H54 (cell line): ENCODE measurements at regions not wholly inside any gene's neighbourhood (a gene's known extent, or its start where the extent isn't known, plus 50 kb on each side); places are given as distances from the start of the nearest gene placed in this dataset.

Experiments
- DNase-seq: peaks from one replicate; pipeline ENCODE4 v3.0.0; 2011; ENCODE audit warnings: low spot score, mixed read lengths; ENCODE audit not compliant: insufficient read length
- FAIRE-seq: peaks from 3 replicates; lab custom pipeline; 2011; peaks lifted over from hg19 to GRCh38; lab: Jason Lieb, UNC
- POLR2A ChIP-seq: IDR thresholded peaks from 2 replicates; pipeline ENCODE4 v1.6.1; 2011; ENCODE audit warnings: low read depth, mild to moderate bottlenecking, low read length

DNA sequence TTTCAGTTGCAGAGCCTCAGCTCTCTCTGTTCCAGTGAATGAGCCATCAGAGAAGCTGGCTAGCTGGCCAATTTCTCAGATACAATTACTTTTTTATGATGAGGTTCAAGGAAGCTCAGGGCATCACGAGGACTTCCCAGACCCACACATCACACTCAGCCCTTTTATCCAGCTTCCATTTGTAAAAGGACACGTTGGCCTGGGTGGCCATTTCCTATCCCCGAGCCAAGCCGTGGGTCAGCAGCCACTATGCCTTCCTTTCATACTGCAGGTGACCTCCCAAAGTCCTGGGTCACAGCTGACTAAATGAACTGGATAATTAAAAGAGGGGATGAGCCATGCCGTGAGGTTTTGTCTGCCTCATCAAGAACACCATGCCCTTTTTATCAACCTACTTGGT lies 236.9 kb upstream of the PPARGC1A start:
- no peak for FAIRE-seq
- DNase-seq, result no peak
- TF ChIP-seq POLR2A, result no peak

DNA sequence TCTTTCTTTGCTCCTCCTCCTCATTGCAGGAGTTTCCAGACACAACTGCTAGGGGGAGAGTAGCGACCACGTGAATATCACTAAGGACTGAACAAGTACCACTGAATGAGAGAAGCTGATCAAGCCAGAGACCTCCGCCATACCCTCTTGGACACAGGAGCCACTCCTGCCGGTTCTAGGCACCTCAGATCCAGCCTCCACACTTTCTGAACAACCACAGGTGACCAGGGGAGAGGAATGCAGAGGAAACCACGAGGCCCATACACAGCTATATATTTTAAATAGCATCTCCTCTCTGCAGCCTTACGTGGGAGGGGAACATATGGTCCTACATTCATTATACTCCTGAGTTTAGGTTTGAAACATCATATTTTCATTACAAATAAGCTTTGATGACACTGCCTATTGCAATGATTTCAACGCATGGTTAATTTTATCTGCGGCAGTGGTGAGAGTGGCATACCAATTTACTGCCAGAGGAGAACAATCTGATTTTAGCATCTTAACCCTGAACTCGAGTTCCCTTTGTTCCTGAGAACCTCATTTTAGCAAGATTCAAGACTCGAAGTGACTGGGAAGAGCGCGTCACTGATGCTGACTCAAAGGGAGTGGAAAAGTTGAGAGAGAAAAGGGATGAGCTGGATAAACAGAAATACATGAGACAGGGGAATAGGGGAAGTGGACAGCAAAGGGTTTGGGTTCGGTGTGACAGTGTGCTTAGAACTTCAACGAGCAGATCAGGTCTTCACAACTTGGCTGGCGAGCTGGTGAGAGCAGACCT lies 231.7 kb upstream of the PPARGC1A start:
- TF ChIP-seq POLR2A, result no peak
- FAIRE-seq, result no peak
- no peak for DNase-seq

- TF ChIP-seq POLR2A, result no peak
- DNase-seq, result no peak
- FAIRE-seq, result no peak
Measured at GRCh38 chr4:24117975-24118374, 228.1 kb upstream of the PPARGC1A start.

DNA sequence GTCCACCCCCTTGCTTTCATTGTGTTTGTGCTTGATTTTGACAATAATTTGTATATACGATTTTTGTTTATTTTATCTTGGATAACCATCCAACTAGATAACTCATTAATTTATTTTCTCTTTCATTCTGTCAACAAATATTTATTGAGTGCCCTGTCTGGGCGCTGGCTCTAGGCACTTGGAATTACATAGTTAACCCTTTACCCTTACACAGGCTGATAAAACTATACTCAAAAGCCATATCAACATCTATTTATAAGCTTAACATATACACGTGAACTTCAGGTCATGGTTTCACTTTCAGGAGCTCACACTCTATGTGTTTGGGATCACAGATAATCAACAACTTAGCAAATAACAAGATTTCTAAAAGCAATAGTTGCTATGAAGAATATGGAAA lies 226.3 kb upstream of the PPARGC1A start:
- DNase-seq (no peak), FAIRE-seq (no peak)
- no peak for TF ChIP-seq POLR2A

DNA sequence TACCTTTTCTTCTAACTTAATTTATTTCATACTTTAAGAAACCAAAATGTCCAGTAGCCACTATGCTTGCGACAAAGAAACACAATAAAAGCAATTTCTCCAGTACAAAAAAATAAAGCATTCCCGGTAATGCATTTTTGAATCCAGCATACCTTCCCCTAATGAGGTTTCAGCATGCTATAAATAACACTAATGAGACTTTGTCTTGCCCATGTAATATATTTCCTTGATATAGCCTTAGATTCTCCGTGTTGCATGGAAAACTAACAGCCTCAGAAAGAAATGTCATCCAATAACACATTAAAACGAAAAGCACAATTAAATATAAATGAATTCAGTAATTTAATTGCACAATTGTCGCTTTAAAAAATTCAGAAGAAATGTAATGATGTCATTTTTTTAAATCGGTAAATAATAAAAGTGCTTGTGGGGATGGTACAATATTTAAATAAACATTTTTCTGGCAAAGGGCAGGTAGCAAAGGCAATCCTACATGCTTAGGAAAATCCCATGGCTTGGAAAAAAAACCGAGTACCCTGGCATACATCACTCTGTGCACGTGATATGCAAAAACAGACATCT lies 225.2 kb upstream of the PPARGC1A start:
- no peak for TF ChIP-seq POLR2A
- no peak for DNase-seq
- FAIRE-seq, result no peak

DNA sequence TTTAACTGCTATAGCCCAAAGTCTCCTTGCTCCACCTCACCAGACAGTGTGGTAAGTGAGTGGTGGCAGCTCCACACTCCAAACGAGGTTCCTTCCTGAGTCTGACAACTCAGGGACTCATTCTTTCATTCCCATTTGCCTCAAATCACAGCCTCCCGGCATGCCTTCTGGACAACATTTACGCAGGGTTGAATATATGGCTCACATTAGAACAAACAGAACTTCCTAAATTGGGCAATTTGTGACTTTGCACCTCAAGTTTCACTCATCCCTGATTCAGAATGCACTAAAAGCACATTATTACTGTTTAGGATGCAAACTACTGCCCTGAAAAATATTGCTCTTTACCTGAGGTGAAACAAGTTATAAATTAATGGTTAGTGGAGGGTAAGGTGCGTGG lies 224.6 kb upstream of the PPARGC1A start:
- TF ChIP-seq POLR2A, result no peak
- DNase-seq (no peak), FAIRE-seq (no peak)

DNA sequence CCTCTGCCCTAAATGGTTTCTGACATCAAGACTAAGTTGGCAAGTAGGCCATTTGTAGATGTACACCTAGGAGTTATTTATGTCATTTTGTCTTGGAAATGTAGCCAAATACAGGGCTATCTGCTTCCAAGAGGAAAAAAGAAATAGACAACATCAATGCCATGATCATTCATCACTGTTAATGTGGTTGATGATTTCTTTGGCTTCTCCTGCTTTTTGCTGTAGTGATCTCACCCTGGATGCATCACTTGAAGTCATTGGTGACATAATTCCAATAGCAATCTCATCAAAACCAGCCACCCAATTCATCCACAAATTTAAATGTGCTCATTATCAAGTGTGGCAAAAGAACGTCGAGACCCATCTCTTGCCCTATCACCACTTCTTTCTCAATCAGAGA lies 222.6 kb upstream of the PPARGC1A start:
- no peak for TF ChIP-seq POLR2A
- FAIRE-seq (no peak), DNase-seq (no peak)

DNA sequence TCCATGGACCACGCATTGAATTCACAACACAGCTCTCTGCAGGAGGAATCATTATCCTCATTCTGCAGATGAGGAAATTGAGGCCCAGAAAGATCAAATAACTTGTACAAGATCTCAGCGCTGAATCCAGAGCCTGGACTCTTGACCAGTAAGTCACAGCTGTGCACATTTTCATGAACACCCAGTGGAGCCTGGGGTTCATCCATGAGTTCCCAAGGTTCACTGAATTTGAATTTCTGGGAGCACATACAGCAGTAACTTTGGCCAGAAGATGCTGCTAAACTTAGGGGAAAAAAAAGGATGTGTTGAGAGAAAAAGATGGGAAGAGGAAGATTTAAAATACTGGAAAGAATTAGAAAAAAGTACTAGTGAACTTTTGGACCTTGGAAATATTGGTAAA lies 218.7 kb upstream of the PPARGC1A start:
- FAIRE-seq, result no peak
- TF ChIP-seq POLR2A, result no peak
- no peak for DNase-seq

DNA sequence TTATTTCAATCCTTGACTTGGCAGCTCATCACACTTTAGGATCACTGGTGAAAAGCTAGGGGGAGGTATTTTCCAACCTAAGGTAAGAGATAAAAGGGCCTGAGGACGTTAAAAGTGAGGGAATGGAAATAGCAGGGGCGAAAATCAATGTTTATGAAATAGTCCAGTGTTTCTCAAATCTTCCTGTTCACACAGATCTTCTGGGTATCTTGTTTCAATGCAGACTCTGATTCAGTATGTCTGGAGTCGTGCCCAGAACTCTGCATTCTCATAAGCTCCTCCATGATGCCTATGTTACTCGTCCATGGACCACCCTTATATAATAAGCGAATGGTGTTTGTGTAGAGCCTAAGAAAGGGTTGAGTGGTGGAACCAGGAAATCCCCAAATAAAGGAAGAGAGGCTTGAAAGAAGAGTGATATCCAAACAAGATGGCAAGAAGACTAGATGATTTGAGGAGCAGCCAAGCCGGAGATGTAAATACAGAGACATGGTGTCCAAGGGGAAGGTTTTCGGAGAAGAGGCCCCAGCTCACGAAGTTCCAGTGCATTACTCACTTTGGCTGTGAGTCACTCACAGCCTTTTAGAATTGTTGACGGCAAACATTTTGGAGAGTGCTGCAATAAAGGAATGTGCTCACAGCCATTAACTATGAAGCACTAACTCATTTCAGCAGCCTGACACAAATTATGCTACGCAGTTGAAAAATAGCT lies 215.6 kb upstream of the PPARGC1A start:
- no peak for TF ChIP-seq POLR2A
- FAIRE-seq (peak; percentile 72), DNase-seq (peak; percentile 49)

- FAIRE-seq (no peak), DNase-seq (no peak)
- no peak for TF ChIP-seq POLR2A
Measured at GRCh38 chr4:24104158-24104565, 214.3 kb upstream of the PPARGC1A start.

DNA sequence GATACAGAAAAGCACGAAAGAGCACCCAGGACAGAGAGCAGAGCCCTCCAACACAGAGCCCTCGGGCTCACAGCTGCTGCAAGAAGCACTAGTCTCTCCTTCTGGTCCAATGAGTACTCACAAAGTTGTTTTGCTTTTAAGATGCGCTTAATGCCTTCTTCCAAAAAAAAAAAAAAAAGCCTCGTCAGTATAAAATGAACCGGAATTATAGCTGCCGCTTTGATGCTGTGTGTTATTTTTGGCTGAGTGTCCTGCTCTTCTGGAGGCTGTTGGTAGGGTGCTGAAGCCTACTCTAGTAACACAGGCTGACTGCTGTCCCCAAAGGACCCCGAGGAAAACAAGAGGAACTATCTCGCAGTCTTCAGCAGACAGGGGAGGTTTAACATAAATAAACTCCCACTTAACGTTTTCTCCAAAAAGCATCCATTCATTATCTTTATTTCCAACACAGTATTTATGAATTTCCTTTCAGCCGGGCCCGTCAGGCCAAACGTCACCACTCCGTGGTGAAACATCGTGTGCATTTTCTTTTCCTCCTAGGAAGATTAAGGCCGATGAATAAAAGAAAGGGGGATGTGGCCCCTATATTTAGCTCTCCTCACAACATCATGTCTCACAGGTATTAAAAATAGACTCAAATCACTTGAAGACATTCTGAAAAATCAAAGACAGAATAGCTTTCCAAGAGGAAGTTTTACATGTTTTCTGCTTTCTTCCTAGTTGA lies 213.7 kb upstream of the PPARGC1A start:
- no peak for TF ChIP-seq POLR2A
- DNase-seq, result no peak
- FAIRE-seq, result no peak

- FAIRE-seq (no peak), DNase-seq (no peak)
- no peak for TF ChIP-seq POLR2A
Measured at GRCh38 chr4:24102621-24103020, 212.8 kb upstream of the PPARGC1A start.

GRCh38 chr4:24096603-24097002 lies 206.8 kb upstream of the PPARGC1A start:
- no peak for TF ChIP-seq POLR2A
- FAIRE-seq, result no peak
- no peak for DNase-seq

DNA sequence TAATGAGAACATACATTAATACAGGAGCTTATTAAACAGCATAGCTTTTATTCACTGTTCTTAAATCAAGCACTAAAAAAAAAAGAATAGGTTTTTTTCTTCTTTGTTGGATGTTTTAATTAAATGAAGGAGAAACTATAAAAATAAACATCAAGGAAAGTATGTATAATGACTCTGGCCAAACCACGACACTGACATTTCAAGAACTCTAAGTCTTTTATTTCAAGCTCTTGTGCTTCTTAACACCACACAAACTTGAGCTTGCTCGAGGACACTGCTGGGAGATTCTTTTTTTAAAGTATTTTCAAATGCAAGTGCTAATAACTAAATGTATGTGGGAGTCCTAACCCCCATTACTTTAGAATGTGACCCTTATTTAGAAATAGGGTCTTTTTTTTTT lies 204.9 kb upstream of the PPARGC1A start:
- no peak for TF ChIP-seq POLR2A
- no peak for DNase-seq

GRCh38 chr4:24093446-24093845 lies 203.6 kb upstream of the PPARGC1A start:
- no peak for TF ChIP-seq POLR2A
- no peak for FAIRE-seq
- no peak for DNase-seq

More for the DNA sequence above, 204.9 kb upstream of the PPARGC1A start:
- no peak for FAIRE-seq
